Fibroblast of lung (primary cell): ENCODE measurements at regions not wholly inside any gene's neighbourhood (a gene's known extent, or its start where the extent isn't known, plus 50 kb on each side); places are given as distances from the start of the nearest gene placed in this dataset.
A peak's percentile ranks its signal among the peaks of the same experiment; 100 is the strongest.

Experiments used
- DNase-seq, 2 donors: peaks; one replicate each; pipeline versions ENCODE4 v3.0.0 to v3.0.0-alpha.2; 2010; ENCODE audit warnings: low read depth in 2 of 2
- H2AFZ ChIP-seq: 2 replicates; pipeline ENCODE4 v1.5.1; 2012; ENCODE audit warnings: low read length, control low read depth, inconsistent platforms
- H3K27ac ChIP-seq: 2 replicates; pipeline ENCODE4 v1.5.1; 2011; ENCODE audit warnings: low read length, control low read depth; ENCODE audit not compliant: insufficient read depth
- H3K27me3 ChIP-seq: 2 replicates; pipeline ENCODE4 v1.5.1; 2011; ENCODE audit warnings: mild to moderate bottlenecking, low read length; ENCODE audit not compliant: control insufficient read depth, insufficient read depth
- H3K36me3 ChIP-seq: 2 replicates; pipeline ENCODE4 v1.5.1; 2011; ENCODE audit warnings: low read length; ENCODE audit not compliant: control insufficient read depth, insufficient read depth
- H3K4me1 ChIP-seq: 2 replicates; pipeline ENCODE4 v1.5.1; 2011; ENCODE audit warnings: low read length; ENCODE audit not compliant: control insufficient read depth, insufficient read depth; ENCODE audit errors: extremely low read depth
- H3K4me2 ChIP-seq: 2 replicates; pipeline ENCODE4 v1.5.1; 2011; ENCODE audit warnings: low read length, control low read depth; ENCODE audit not compliant: insufficient read depth; ENCODE audit errors: extremely low read depth
- H3K4me3 ChIP-seq, 4 experiments: fragments of 200-600 bp in 1 of 4; sonication (generic) in 1 of 4; replicated peaks in 1 of 4; 2 replicates each; pipeline ENCODE4 v1.5.1; 2011 to 2016; ENCODE audit warnings: low read length in 4 of 4, low read depth in 3 of 4, mild to moderate bottlenecking in 3 of 4, control low read depth in 2 of 4, inconsistent platforms in 1 of 4, mixed read lengths in 1 of 4; ENCODE audit not compliant: insufficient read depth in 1 of 4; ENCODE audit errors: control extremely low read depth in 1 of 4
- H3K79me2 ChIP-seq: 2 replicates; pipeline ENCODE4 v1.5.1; 2012; ENCODE audit warnings: mild to moderate bottlenecking, low read length, inconsistent platforms; ENCODE audit not compliant: control insufficient read depth, insufficient read depth
- H3K9ac ChIP-seq: 2 replicates; pipeline ENCODE4 v1.5.1; 2011; ENCODE audit warnings: mild to moderate bottlenecking, low read length, control low read depth; ENCODE audit not compliant: insufficient read depth
- H3K9me3 ChIP-seq: 2 replicates; pipeline ENCODE4 v1.5.1; 2012; ENCODE audit warnings: low read depth, low read length; ENCODE audit not compliant: control insufficient read depth, insufficient read depth
- H4K20me1 ChIP-seq: 2 replicates; pipeline ENCODE4 v1.5.1; 2011; ENCODE audit warnings: low read length; ENCODE audit not compliant: control insufficient read depth, insufficient read depth; ENCODE audit errors: extremely low read depth
- CTCF ChIP-seq, 2 donors: IDR thresholded peaks in 1 of 2; conservative IDR thresholded peaks in 1 of 2; 1 replicate in 1 of 2; 2 replicates in 1 of 2; pipeline ENCODE4 v1.5.1; 2011 to 2012; ENCODE audit warnings: low read length in 2 of 2, control low read depth in 1 of 2, inconsistent platforms in 1 of 2, low read depth in 1 of 2, mild to moderate bottlenecking in 1 of 2
- EZH2 ChIP-seq: IDR thresholded peaks from 2 replicates; pipeline ENCODE4 v1.5.1; 2012; ENCODE audit warnings: low read length, control low read depth, mild to moderate bottlenecking; ENCODE audit errors: missing control alignments

- Histone ChIP-seq H3K36me3 (no peaks in the 10 kb centered on the region), H3K27ac (no peak overlapping the region), H3K4me3 (no peak overlapping the region), H3K4me1 (no peaks in the 10 kb centered on the region), H2AFZ (no peak overlapping the region), H3K27me3 (no peaks in the 10 kb centered on the region), H3K9me3 (no peaks in the 10 kb centered on the region), H3K4me2 (no peak overlapping the region), H4K20me1 (no peaks in the 10 kb centered on the region), H3K9ac (no peak overlapping the region), H3K79me2 (no peaks in the 10 kb centered on the region)
- no peak for TF ChIP-seq EZH2
- TF ChIP-seq CTCF (conservative IDR thresholded peaks at IDR 0.05 in 1 of 2, IDR thresholded peaks at IDR 0.05 in 1 of 2; ENCODE audit: low read depth in 1 of 2, low read length in 2 of 2): no peak
- DNase-seq: peak in 1 of 2 donors; percentile 61
Measured at GRCh38 chr13:107104631-107105030, 536.7 kb upstream of the ARGLU1 start.

DNA sequence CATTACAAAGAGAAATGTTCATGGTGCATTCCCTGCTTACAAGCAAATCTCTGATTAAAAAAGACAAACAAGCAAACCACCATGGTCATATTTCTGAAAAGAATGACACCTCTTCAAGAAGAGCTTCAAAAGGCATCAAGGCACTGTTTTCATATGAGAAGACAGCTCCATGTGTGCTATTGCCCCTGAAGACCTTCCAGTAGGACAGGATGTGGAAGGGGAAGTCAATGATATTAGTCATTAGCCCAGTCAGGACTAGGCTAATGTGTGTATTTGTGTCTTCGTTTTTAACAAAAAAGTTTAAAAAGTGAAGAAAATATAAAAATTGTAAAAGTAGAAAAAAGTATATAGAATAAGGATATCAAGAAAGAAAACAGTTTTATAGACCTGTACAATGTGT is 534.7 kb upstream of the ARGLU1 start:
- no peaks in the 10 kb centered on the region for H3K79me2 ChIP-seq
- TF ChIP-seq EZH2: no peak
- no peak for TF ChIP-seq CTCF (conservative IDR thresholded peaks at IDR 0.05 in 1 of 2, IDR thresholded peaks at IDR 0.05 in 1 of 2; ENCODE audit: low read depth in 1 of 2, low read length in 2 of 2)

GRCh38 chr13:107099661-107100060 is 531.7 kb upstream of the ARGLU1 start:
- H3K79me2 ChIP-seq: no peaks in the 10 kb centered on the region
- H3K4me1 ChIP-seq: no peaks in the 10 kb centered on the region
- no peaks in the 10 kb centered on the region for H4K20me1 ChIP-seq
- no peak overlapping the region for H3K4me2 ChIP-seq
- TF ChIP-seq EZH2 (no peak), CTCF (conservative IDR thresholded peaks at IDR 0.05 in 1 of 2, IDR thresholded peaks at IDR 0.05 in 1 of 2; ENCODE audit: low read depth in 1 of 2, low read length in 2 of 2) (no peak)
- H3K4me3 ChIP-seq: no peak overlapping the region
- no peak overlapping the region for H2AFZ ChIP-seq
- H3K36me3 ChIP-seq: no peaks in the 10 kb centered on the region
- H3K9ac ChIP-seq: no peak overlapping the region
- peak; percentile 53 to 89 for DNase-seq
- no peaks in the 10 kb centered on the region for H3K27me3 ChIP-seq
- peak overlapping the region; percentile 39 for H3K27ac ChIP-seq
- H3K9me3 ChIP-seq: no peaks in the 10 kb centered on the region

More for the DNA sequence above, 534.7 kb upstream of the ARGLU1 start:
- H2AFZ ChIP-seq: no peak overlapping the region
- H4K20me1 ChIP-seq: no peaks in the 10 kb centered on the region
- no peaks in the 10 kb centered on the region for H3K36me3 ChIP-seq
- no peaks in the 10 kb centered on the region for H3K4me1 ChIP-seq
- no peak for DNase-seq
- H3K27me3 ChIP-seq: no peaks in the 10 kb centered on the region
- no peak overlapping the region for H3K9ac ChIP-seq
- H3K4me3 ChIP-seq: no peak overlapping the region
- H3K27ac ChIP-seq: no peak overlapping the region
- no peaks in the 10 kb centered on the region for H3K9me3 ChIP-seq
- H3K4me2 ChIP-seq: peak overlapping the region; percentile 21
